Ectodermal cell (in vitro differentiated cells): ENCODE measurements at regions not wholly inside any gene's neighbourhood (a gene's known extent, or its start where the extent isn't known, plus 50 kb on each side); places are given as distances from the start of the nearest gene placed in this dataset.
"Not testable (repeated sequence)": the region's sequence is repeated elsewhere in the genome, so short reads cannot be mapped to it uniquely, and the experiment has no call there.

Experiments used
- H3K27ac ChIP-seq: 2 replicates; pipeline ENCODE4 v1.7.0; 2013; ENCODE audit warnings: mild to moderate bottlenecking, low read depth, low read length; ENCODE audit not compliant: insufficient read depth, poor library complexity, severe bottlenecking
- H3K27me3 ChIP-seq: 2 replicates; pipeline ENCODE4 v1.7.0; 2013; ENCODE audit warnings: mild to moderate bottlenecking, low read length; ENCODE audit not compliant: insufficient read depth, control insufficient read depth, poor library complexity, severe bottlenecking
- H3K36me3 ChIP-seq: one replicate; pipeline ENCODE4 v1.7.0; 2013; ENCODE audit warnings: low read length; ENCODE audit not compliant: control insufficient read depth, insufficient read depth
- H3K4me1 ChIP-seq: one replicate; pipeline ENCODE4 v1.7.0; 2013; ENCODE audit warnings: low read length; ENCODE audit not compliant: control insufficient read depth, insufficient read depth
- H3K4me3 ChIP-seq: 2 replicates; pipeline ENCODE4 v1.7.0; 2013; ENCODE audit warnings: low read depth, low read length, control low read depth; ENCODE audit not compliant: insufficient read depth
- H3K9me3 ChIP-seq: 2 replicates; pipeline ENCODE4 v1.7.0; 2013; ENCODE audit warnings: mild to moderate bottlenecking, low read length, moderate library complexity; ENCODE audit not compliant: control insufficient read depth
- WGBS, 2 experiments: methylation state at CpG; one replicate each; pipeline ENCODE4 v1.1.7; 2013; ENCODE audit warnings: missing lambda C conversion rate in 2 of 2; 5-methylcytosine and 5-hydroxymethylcytosine counted together

DNA sequence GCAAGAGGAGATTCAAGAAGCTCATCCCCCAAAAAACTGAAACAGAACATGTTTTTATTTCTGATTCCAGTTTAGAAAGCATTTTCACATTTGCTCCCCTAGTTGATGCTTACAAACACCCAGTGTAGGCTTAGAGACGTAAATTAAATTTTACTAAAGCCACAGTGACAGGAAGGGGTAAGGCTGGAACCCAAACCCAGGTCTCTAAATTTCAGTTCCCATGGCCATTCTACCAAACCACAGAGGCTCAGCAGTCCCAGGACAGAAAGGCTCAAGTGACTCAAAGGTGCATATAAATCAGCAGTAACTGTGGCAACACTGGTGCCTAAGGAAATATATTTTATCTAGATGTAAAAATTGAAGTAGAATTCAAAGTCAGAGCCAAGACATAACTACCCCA lies 128.7 kb downstream of the CEP120 start:
- Histone ChIP-seq H3K27me3 (no peaks in the 10 kb centered on the region), H3K4me3 (no peak overlapping the region), H3K4me1 (no peaks in the 10 kb centered on the region), H3K36me3 (no peaks in the 10 kb centered on the region), H3K9me3 (no peaks in the 10 kb centered on the region), H3K27ac (no peak overlapping the region)
- 88 to 92% methylated on average over 1 of the region's 1 CpG for WGBS, 2 experiments

DNA sequence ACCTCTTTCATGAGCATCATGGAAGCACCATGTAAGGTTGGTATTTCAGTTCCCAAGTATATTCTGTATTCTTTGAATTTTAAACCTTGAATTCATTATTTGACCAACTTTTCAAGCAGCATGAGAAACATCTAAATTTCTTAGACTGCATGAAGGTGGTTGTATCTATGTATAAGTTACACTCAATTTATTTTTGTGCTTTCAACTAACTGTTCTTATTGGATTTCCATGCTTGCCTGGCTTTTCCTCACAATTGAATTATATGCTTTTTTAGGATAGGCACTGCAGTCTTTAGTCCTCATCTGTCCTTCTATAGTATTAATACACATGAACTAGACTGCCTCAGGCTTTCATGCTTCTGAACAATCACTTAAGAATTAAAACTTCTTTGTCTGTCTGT lies 134.0 kb downstream of the CEP120 start:
- H3K9me3 ChIP-seq, result no peaks in the 10 kb centered on the region
- no peaks in the 10 kb centered on the region for H3K27me3 ChIP-seq
- no peak overlapping the region for H3K27ac ChIP-seq
- no peaks in the 10 kb centered on the region for H3K36me3 ChIP-seq
- no peak overlapping the region for H3K4me3 ChIP-seq
- no peaks in the 10 kb centered on the region for H3K4me1 ChIP-seq

DNA sequence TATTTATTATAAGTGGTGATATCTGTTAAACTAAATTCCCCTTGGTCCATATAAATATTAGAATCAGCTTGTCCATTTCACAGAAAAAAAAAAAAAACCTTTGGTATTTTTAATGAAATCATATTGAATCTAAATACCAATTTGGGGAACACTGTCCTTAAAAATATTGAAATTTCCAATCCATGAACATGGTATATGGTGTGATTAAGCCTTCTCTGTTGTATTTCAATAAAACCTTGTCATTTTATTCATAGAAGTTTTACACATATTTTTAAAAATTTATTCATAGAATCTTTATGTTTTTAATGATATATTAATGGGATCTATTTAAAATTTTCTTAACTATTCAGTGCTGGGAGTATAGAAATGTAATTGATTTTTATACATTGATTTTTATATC lies 135.3 kb downstream of the CEP120 start:
- H3K27ac ChIP-seq, result no peak overlapping the region
- H3K27me3 ChIP-seq, result no peaks in the 10 kb centered on the region
- no peaks in the 10 kb centered on the region for H3K4me1 ChIP-seq
- no peaks in the 10 kb centered on the region for H3K9me3 ChIP-seq
- no peaks in the 10 kb centered on the region for H3K36me3 ChIP-seq
- no peak overlapping the region for H3K4me3 ChIP-seq

DNA sequence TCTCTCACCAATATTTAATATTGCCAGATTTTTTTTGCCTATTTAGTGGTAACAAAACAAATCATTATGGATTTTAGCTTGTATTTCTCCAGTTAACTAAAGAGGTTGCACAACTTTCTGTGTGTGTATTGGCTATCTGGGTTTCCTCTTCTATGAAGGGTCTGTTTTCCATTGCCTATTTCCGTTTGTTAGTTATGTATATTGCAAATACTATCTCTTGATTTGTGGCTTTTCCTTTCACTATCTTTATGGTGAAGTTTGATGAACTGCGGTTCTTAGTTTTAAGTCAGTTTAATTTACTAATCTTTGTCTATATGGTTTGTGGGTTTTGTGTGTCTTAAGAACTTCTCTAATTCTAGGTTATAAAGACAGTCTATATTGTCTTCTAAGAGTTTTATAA lies 136.3 kb downstream of the CEP120 start:
- Histone ChIP-seq H3K27ac (no peak overlapping the region), H3K36me3 (no peaks in the 10 kb centered on the region), H3K4me3 (no peak overlapping the region), H3K27me3 (no peaks in the 10 kb centered on the region), H3K4me1 (peaks cover 4% of the 10 kb centered on the region), H3K9me3 (no peaks in the 10 kb centered on the region)
- 92 to 100% methylated on average over 1 to 2 of the region's 2 CpGs for WGBS, 2 experiments

DNA sequence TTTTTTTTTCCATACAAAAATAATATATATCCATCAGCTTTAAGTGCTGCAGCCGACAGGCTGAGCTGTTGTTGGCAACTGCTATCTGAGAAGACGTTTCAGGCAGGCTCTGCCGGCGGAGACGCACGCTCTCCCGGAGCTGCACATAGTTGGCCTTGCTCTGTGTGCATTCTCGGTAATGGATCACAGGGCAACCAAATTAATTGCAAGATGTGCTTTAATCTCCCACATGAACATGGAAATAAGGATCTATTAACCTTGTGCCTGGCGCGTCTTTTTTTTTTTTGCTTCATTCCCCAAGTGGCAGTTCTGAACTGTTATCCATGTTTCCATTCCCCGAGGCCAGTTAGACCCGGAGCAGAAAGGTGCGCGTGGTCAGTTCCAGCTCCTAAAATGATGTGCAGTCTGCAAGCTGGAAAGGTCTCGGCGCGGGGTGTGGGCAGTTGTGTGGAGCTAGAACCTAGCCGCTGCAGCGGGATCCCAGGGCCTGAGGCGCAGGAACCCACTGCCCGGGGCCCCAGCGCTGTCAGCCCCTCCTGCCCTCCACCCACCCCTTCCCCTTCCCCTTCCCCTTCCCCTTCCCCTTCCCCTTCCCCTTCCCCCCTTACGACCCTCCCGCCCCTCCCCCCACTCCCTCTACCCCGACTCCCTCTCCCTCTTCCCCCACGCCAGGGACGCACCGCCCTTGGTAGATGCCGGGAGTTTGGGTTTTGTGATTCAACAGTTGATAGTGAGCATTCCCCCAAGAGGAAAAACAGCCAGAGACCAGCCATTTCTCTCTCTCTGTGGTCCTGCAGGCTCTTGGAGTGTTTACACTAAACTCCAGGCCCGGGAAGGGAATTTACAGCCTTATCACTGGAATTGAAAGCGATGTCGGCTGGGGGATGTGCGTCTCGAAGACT lies 137.8 kb downstream of the CEP120 start:
- Histone ChIP-seq H3K36me3 (no peaks in the 10 kb centered on the region), H3K27ac (no peak overlapping the region), H3K4me1 (peaks cover 4% of the 10 kb centered on the region), H3K27me3 (no peaks in the 10 kb centered on the region), H3K9me3 (no peaks in the 10 kb centered on the region), H3K4me3 (peak overlapping the region; percentile 30)
- whole genome bisulfite sequencing, 2 experiments, result 8 to 11% methylated on average over 27 to 29 of the region's 34 CpGs

DNA sequence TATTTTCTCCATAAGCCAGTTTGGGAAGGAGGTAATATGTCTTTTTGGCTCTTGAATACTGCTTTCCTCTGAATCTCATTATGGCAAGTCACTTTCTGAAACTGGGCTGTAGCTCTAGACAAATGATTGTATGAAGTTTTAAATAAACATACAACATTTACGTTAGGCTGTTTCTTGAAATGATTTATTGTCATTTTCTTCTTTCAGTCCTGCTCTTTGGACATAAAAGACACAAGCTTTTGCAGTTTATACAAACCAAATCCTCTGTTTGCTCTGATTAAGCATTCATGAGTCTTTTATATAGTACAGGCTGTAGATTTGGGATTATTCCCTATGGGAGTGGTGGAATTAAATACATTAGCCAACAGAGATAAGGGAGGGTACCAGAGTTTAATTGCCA lies 139.7 kb downstream of the CEP120 start:
- Histone ChIP-seq H3K27me3 (no peaks in the 10 kb centered on the region), H3K4me1 (peaks cover 4% of the 10 kb centered on the region), H3K27ac (no peak overlapping the region)

DNA sequence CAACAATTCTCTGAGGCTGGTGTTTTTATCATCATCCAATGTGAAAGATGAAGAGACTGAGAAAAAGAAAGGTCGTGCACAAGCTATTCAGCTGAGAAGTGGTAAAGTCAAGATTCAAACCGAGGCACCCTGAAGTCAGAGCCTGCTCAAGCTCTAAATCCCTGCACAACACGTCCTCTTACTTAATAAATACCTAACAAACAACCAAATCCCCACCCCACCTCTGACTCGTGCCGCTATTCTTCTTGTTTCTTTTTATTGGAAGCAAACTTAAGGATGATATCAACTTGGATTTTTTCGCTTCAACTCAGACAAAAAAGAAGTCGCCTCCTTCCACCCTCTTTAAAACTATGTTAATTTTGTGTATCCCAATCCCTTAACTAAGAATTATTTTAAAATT lies 140.2 kb downstream of the CEP120 start:
- Histone ChIP-seq H3K4me3 (no peak overlapping the region), H3K9me3 (no peaks in the 10 kb centered on the region), H3K36me3 (no peaks in the 10 kb centered on the region), H3K27me3 (no peaks in the 10 kb centered on the region), H3K4me1 (peaks cover 4% of the 10 kb centered on the region), H3K27ac (no peak overlapping the region)
- WGBS, 2 experiments, result 38 to 52% methylated on average over 5 to 7 of the region's 7 CpGs

More for the DNA sequence above, 139.7 kb downstream of the CEP120 start:
- Histone ChIP-seq H3K4me3 (no peak overlapping the region), H3K9me3 (no peaks in the 10 kb centered on the region), H3K36me3 (no peaks in the 10 kb centered on the region)
- 83% methylated on average over 1 of the region's 1 CpG; no CpG with 5 or more reads in 1 of the 2 experiments for WGBS, 2 experiments

DNA sequence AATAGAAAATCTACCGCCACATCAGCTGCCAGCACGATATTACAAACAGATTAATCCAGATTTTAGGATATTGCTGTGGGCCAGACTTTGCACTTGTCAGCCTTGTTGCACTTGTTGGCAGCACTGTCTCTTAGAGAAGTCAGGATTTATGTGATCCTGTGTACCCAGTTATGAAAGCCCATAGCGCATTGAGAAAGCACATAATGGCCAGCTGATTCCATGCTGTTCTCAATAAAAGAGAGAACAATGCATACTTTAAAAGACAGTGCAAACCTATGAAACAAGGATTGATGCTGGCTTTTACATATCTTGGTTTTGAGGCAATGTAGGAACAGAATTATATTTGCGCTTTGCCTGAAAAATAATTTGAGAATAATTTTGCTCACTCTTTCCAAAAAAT lies 140.8 kb downstream of the CEP120 start:
- WGBS, 2 experiments, result 95 to 96% methylated on average over 4 of the region's 4 CpGs
- Histone ChIP-seq H3K4me1 (peaks cover 4% of the 10 kb centered on the region), H3K27me3 (no peaks in the 10 kb centered on the region), H3K9me3 (no peaks in the 10 kb centered on the region), H3K27ac (no peak overlapping the region), H3K36me3 (no peaks in the 10 kb centered on the region), H3K4me3 (no peak overlapping the region)

DNA sequence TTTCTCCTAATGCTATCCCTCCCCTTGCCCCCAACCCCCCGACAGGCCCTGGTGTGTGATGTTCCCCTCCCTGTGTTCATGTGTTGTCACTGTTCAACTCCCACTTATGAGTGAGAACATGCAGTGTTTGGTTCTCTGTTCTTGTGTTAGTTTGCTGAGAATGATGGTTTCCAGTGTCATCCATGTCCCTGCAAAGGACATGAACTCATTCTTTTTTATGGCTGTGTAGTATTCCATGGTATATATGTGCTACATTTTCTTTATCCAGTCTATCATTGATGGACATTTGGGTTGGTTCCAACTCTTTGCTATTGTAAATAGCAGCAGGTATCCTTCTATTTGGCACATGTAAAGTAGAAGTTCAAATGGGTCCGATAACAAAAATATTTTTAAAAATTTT lies 142.3 kb downstream of the CEP120 start:
- H3K27me3 ChIP-seq, H3K9me3 ChIP-seq, H3K36me3 ChIP-seq, H3K4me3 ChIP-seq, H3K27ac ChIP-seq, H3K4me1 ChIP-seq: not testable (repeated sequence)
- 92 to 100% methylated on average over 2 of the region's 2 CpGs for WGBS, 2 experiments

DNA sequence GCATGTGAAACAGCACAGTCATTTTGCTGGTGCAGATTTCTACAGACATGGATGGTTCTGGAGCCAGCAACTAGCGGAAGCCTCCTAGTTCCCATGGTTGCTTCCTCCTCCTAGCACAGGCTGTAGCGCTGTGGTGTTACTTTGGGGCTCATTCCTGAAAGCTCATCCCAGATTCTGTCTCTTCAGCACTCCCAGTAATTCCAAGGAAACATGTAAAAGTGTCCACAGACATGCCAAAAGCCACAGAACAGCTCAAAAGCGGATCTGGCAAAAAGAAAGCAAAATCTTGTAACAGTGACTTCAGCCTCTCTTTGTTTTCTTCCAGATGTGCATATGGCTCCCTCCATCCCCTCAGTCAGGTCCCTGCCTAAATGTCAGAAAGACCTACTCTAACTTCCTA lies 144.1 kb downstream of the CEP120 start:
- no peaks in the 10 kb centered on the region for H3K9me3 ChIP-seq
- WGBS, 2 experiments, result 90 to 94% methylated on average over 3 of the region's 3 CpGs

More for the DNA sequence above, 144.1 kb downstream of the CEP120 start:
- H3K36me3 ChIP-seq, result no peaks in the 10 kb centered on the region
- H3K27ac ChIP-seq, result no peak overlapping the region
- no peaks in the 10 kb centered on the region for H3K27me3 ChIP-seq
- H3K4me3 ChIP-seq, result no peak overlapping the region
- peaks cover 4% of the 10 kb centered on the region for H3K4me1 ChIP-seq
